Chondrocyte (in vitro differentiated cells): ENCODE measurements at regions not wholly inside any gene's neighbourhood (a gene's known extent, or its start where the extent isn't known, plus 50 kb on each side); places are given as distances from the start of the nearest gene placed in this dataset.
"Not testable (repeated sequence)": the region's sequence is repeated elsewhere in the genome, so short reads cannot be mapped to it uniquely, and the experiment has no call there.

Source experiments
- DNase-seq: peaks from one replicate; pipeline ENCODE4 v3.0.0; 2021; ENCODE audit warnings: mixed read lengths, low spot score
- H3K27ac Mint-ChIP-seq: one replicate; pipeline ENCODE4 v1.8.0; 2021; ENCODE audit warnings: mild to moderate bottlenecking, moderate library complexity, mixed read lengths; ENCODE audit not compliant: unreplicated experiment
- H3K27me3 Mint-ChIP-seq: 2 replicates; pipeline ENCODE4 v1.8.0; 2021; ENCODE audit warnings: low read depth, mixed read lengths
- H3K36me3 Mint-ChIP-seq: 2 replicates; pipeline ENCODE4 v1.8.0; 2021; ENCODE audit warnings: low read depth, mixed read lengths
- H3K4me1 Mint-ChIP-seq: 2 replicates; pipeline ENCODE4 v1.8.0; 2021; ENCODE audit warnings: low read depth, mild to moderate bottlenecking, mixed read lengths
- H3K4me3 Mint-ChIP-seq: one replicate; pipeline ENCODE4 v1.8.0; 2021; ENCODE audit warnings: mild to moderate bottlenecking, moderate library complexity, mixed read lengths; ENCODE audit not compliant: unreplicated experiment
- H3K9me3 Mint-ChIP-seq: 2 replicates; pipeline ENCODE4 v1.8.0; 2021; ENCODE audit warnings: low read depth, mixed read lengths
- TF ChIP-seq, protein P1 (sequence below): fragments of 200-600 bp; sonication (generic); IDR thresholded peaks from 2 replicates; pipeline ENCODE4 v1.5.0; 2021; ENCODE audit warnings: antibody characterized with exemption, mild to moderate bottlenecking, moderate library complexity

DNA sequence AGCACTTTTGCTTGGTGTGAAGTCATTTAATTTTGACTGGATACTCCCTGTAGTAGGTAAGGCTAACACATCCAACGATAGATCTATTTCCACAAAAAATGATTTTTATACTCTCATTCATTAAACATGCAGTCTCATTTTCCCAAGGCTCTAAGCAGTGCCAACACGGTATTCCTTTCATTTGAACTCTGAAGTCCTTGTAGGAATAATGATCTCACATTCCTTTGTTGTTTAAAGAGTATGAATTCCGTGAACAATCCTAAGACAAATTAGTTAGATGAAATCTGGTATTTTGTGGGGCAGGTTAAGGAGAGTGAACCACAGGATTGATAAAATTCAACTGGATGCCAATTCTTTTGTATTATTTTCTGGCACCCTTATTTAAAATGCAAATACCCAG is 66.6 kb downstream of the LACC1 start:
- no peak overlapping the region for H3K27ac Mint-ChIP-seq
- TF ChIP-seq, protein P1, sequence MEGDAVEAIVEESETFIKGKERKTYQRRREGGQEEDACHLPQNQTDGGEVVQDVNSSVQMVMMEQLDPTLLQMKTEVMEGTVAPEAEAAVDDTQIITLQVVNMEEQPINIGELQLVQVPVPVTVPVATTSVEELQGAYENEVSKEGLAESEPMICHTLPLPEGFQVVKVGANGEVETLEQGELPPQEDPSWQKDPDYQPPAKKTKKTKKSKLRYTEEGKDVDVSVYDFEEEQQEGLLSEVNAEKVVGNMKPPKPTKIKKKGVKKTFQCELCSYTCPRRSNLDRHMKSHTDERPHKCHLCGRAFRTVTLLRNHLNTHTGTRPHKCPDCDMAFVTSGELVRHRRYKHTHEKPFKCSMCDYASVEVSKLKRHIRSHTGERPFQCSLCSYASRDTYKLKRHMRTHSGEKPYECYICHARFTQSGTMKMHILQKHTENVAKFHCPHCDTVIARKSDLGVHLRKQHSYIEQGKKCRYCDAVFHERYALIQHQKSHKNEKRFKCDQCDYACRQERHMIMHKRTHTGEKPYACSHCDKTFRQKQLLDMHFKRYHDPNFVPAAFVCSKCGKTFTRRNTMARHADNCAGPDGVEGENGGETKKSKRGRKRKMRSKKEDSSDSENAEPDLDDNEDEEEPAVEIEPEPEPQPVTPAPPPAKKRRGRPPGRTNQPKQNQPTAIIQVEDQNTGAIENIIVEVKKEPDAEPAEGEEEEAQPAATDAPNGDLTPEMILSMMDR: no peak

GRCh38 chr13:43947897-43948458 is 68.3 kb downstream of the LACC1 start:
- Mint-ChIP-seq H3K36me3 (peaks cover 5% of the 10 kb centered on the region), H3K27me3 (no peaks in the 10 kb centered on the region), H3K9me3 (peaks cover 14% of the 10 kb centered on the region), H3K4me3 (no peak overlapping the region), H3K27ac (no peak overlapping the region), H3K4me1 (peaks cover 4% of the 10 kb centered on the region)
- TF ChIP-seq, protein P1: no peak
- no peak for DNase-seq

More for the DNA sequence above, 66.6 kb downstream of the LACC1 start:
- peaks cover 5% of the 10 kb centered on the region for H3K36me3 Mint-ChIP-seq
- no peaks in the 10 kb centered on the region for H3K27me3 Mint-ChIP-seq
- no peak for DNase-seq
- peaks cover 14% of the 10 kb centered on the region for H3K4me1 Mint-ChIP-seq
- peaks cover 14% of the 10 kb centered on the region for H3K9me3 Mint-ChIP-seq
- H3K4me3 Mint-ChIP-seq: no peak overlapping the region

DNA sequence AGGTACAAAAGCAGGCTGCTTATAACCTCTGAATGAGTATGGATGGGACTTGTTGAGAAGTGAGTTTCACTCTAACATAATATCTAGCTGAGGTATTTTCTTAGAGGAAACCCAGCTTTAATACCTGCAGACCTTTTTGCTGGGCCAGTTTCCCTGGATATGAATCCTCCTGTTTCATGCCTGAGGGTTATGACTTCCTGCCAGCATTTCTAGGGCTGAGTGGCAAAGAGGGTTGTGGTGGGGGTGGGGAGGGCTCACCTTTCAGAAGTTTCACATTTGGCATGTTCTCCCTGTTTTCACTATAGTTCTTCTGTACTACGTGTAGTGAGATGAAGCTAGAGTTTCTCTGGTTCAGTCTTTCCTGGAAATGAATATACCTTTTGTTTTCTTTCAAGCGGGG is 73.7 kb downstream of the LACC1 start:
- H3K4me3 Mint-ChIP-seq: no peak overlapping the region
- H3K36me3 Mint-ChIP-seq: peaks cover 2% of the 10 kb centered on the region
- H3K27me3 Mint-ChIP-seq: no peaks in the 10 kb centered on the region
- no peak for DNase-seq
- H3K4me1 Mint-ChIP-seq: peaks cover 22% of the 10 kb centered on the region
- H3K9me3 Mint-ChIP-seq: peaks cover 7% of the 10 kb centered on the region
- TF ChIP-seq, protein P1: no peak
- H3K27ac Mint-ChIP-seq: no peak overlapping the region

- not testable (repeated sequence) for H3K36me3 Mint-ChIP-seq, DNase-seq, H3K4me3 Mint-ChIP-seq, H3K27ac Mint-ChIP-seq, H3K9me3 Mint-ChIP-seq, H3K27me3 Mint-ChIP-seq
- peaks cover 22% of the 10 kb centered on the region for H3K4me1 Mint-ChIP-seq
These were observed 77.3 kb downstream of the LACC1 start for GRCh38 chr13:43956975-43957374.

DNA sequence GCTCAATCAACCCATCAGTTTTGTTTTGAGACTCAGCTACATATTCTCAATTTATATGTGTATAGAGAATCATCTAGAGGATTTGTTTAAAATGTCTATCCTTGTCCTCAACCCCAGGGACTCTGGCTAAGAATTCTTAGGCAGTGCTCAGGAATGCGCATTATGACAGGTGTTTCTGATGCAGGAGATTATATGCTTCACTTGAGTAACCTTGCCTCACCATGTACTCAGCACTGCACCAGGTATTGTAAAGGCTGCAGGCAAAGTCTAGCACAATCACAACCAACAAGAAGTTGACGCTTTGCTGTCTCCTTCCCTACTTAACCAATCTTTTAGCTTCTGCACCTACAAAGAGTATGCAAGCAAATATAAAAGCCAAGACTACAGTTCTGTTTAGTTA is 79.6 kb downstream of the LACC1 start:
- no peak for DNase-seq
- H3K27me3 Mint-ChIP-seq: no peaks in the 10 kb centered on the region
- no peaks in the 10 kb centered on the region for H3K9me3 Mint-ChIP-seq
- TF ChIP-seq, protein P1: no peak
- H3K4me1 Mint-ChIP-seq: peaks cover 8% of the 10 kb centered on the region
- no peak overlapping the region for H3K4me3 Mint-ChIP-seq
- no peaks in the 10 kb centered on the region for H3K36me3 Mint-ChIP-seq
- no peak overlapping the region for H3K27ac Mint-ChIP-seq

DNA sequence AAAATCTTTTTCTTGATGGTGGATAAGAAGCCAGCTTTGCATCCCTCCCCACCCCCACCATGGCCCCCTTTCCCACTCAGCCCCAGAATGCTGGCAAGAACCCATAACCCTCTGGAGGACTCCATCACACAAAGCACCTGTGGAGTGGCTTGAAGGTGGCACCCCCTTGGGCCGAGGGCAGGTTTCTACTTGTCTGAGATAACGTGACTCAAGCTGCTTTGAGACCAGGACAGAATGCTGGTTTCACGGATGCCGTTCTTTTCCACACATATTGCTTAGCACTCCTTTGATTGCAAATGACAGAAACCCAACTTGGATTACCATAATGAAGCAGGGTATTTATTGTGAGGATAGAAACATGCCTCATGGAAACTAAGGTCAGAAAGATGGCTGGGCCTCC is 82.2 kb downstream of the LACC1 start:
- H3K27me3 Mint-ChIP-seq: no peaks in the 10 kb centered on the region
- no peak overlapping the region for H3K27ac Mint-ChIP-seq
- no peaks in the 10 kb centered on the region for H3K9me3 Mint-ChIP-seq
- H3K4me1 Mint-ChIP-seq: no peaks in the 10 kb centered on the region
- H3K4me3 Mint-ChIP-seq: no peak overlapping the region
- no peak for DNase-seq
- TF ChIP-seq, protein P1: no peak
- H3K36me3 Mint-ChIP-seq: no peaks in the 10 kb centered on the region
